ENCODE measurements at regions not wholly inside any gene's neighbourhood (a gene's known extent, or its start where the extent isn't known, plus 50 kb on each side); places are given as distances from the start of the nearest gene placed in this dataset.

DNA sequence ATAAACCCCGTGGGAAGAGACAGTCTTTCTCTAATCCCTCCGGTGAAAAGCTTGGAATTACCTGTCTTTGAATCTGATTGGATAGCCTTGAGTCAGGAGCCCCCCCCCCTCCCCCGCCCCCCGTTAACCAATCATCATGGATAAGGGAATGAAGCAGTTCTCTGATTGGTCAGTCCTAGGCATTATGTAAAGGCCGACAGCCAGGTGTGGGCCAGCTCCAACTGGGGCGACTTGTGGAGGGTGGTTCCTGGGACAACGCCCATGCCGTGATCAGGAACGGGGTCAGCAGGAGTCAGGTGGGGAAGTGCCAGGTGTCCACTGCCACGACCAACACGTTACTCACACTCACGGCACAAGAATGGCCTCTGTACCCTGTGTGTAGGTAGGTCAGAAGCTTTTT is 406.8 kb upstream of the SULF2 start:
- H3K27me3 ChIP-seq (ENCODE audit: insufficient read depth, low read depth, severe bottlenecking), result no peaks in the 10 kb centered on the region
- no peaks in the 10 kb centered on the region for H3K36me3 ChIP-seq
- H3K4me3 ChIP-seq (ENCODE audit: low read depth, low read length), result no peak overlapping the region
- no peak overlapping the region for H3K27ac ChIP-seq
- no peaks in the 10 kb centered on the region for H3K9me3 ChIP-seq (ENCODE audit: severe bottlenecking)
- DNase-seq, result no peak
- TF ChIP-seq, protein P1, sequence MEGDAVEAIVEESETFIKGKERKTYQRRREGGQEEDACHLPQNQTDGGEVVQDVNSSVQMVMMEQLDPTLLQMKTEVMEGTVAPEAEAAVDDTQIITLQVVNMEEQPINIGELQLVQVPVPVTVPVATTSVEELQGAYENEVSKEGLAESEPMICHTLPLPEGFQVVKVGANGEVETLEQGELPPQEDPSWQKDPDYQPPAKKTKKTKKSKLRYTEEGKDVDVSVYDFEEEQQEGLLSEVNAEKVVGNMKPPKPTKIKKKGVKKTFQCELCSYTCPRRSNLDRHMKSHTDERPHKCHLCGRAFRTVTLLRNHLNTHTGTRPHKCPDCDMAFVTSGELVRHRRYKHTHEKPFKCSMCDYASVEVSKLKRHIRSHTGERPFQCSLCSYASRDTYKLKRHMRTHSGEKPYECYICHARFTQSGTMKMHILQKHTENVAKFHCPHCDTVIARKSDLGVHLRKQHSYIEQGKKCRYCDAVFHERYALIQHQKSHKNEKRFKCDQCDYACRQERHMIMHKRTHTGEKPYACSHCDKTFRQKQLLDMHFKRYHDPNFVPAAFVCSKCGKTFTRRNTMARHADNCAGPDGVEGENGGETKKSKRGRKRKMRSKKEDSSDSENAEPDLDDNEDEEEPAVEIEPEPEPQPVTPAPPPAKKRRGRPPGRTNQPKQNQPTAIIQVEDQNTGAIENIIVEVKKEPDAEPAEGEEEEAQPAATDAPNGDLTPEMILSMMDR (IDR thresholded peaks at IDR 0.05; ENCODE audit: low read depth, low read length), result no peak

DNA sequence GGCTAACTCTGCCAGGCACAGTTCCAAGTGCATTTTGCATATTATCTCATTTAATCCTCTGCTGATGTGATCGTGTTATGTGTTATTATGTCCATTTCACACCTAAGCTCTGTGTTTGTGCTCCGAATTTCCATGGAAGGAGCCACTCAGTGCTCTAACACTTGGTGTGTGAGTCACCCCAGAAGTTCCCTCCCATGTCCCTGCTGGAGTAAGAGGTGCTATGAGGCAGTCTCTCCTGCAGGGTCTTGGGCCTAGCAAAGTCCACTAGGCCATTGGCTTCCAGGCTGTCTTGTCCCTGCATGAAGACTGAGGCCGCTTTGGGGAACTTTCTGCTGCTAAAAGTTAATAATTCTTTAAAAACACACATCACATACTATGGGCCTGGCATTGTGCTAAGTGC is 405.9 kb upstream of the SULF2 start:
- H3K27ac ChIP-seq, result peak overlapping the region; percentile 54
- H3K9me3 ChIP-seq (ENCODE audit: severe bottlenecking), result no peaks in the 10 kb centered on the region
- TF ChIP-seq, protein P1 (IDR thresholded peaks at IDR 0.05; ENCODE audit: low read depth, low read length), result no peak
- DNase-seq, result no peak
- no peak overlapping the region; the same call in 1 of the 2 replicates for H3K4me3 ChIP-seq (ENCODE audit: low read depth, low read length)
- H3K36me3 ChIP-seq, result no peaks in the 10 kb centered on the region
- no peaks in the 10 kb centered on the region for H3K27me3 ChIP-seq (ENCODE audit: insufficient read depth, low read depth, severe bottlenecking)

DNA sequence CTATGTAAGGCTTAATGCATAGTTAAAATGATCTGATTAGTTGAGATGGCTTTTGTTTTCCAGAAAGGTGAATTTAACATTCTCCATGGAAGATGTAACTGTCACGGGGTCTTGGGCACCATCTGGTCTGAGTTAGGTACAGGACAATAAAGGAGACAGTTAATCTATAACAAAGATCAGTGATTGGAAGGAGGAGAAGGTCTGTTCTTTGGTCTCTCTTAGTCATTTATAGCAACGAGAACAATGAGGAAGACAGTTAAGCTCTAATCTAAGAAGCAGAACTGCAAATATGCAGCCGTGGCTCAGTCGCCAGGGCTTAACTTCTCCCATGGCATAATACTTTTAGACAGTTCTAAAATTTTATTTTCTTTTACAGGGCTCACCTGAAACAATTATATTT is 405.5 kb upstream of the SULF2 start:
- H3K27ac ChIP-seq, result peak overlapping the region; percentile 54
- TF ChIP-seq, protein P1 (IDR thresholded peaks at IDR 0.05; ENCODE audit: low read depth, low read length), result no peak
- DNase-seq, result peak; percentile 53

DNA sequence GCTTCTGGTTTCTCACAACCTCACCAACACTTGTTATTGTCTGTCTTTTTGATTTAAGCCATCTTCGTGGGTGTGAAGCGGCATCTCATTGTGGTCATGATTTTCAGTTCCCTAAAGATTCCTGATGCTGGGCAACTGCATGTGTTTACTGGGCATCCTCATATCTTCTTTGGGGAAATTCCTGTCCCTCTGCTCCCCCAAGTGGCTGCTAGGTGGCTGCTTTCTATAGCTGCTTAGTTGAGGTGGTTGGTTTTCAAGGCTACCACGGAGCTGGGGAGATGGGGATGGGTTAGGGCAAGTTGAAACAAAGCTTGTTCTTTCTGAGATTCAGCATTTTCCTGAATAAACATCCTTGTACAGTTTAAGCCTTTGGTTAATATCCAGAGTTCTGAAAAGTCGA is 403.9 kb upstream of the SULF2 start:
- TF ChIP-seq, protein P1 (IDR thresholded peaks at IDR 0.05; ENCODE audit: low read depth, low read length), result peak; percentile 64
- no peak overlapping the region for H3K27ac ChIP-seq
- no peaks in the 10 kb centered on the region for H3K27me3 ChIP-seq (ENCODE audit: insufficient read depth, low read depth, severe bottlenecking)
- H3K36me3 ChIP-seq, result no peaks in the 10 kb centered on the region
- no peaks in the 10 kb centered on the region for H3K9me3 ChIP-seq (ENCODE audit: severe bottlenecking)
- H3K4me3 ChIP-seq (ENCODE audit: low read depth, low read length), result no peak overlapping the region
- peak; percentile 58 for DNase-seq

More for the DNA sequence above, 405.5 kb upstream of the SULF2 start:
- no peaks in the 10 kb centered on the region for H3K36me3 ChIP-seq
- no peak overlapping the region for H3K4me3 ChIP-seq (ENCODE audit: low read depth, low read length)
- H3K27me3 ChIP-seq (ENCODE audit: insufficient read depth, low read depth, severe bottlenecking), result no peaks in the 10 kb centered on the region
- H3K9me3 ChIP-seq (ENCODE audit: severe bottlenecking), result no peaks in the 10 kb centered on the region

DNA sequence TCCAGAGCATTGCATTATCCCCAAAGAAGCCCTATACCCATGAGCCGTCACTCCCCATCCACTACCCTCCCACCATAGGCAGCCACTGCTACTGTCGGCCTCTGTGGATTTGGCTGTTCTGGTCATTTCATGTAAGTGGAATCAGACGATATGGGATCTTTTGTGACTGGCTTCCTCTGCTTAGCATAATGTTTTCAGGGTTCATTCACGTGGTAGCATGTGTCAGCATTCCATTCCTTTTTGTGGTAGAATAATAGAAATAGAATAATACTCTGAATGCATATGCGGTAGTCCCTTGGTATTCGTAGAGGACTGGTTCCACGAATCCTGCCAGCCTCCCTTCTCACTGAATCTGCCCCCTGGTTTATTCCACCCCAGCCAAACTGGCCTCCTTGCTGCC is 402.6 kb upstream of the SULF2 start:
- no peak overlapping the region for H3K27ac ChIP-seq
- no peaks in the 10 kb centered on the region for H3K36me3 ChIP-seq
- TF ChIP-seq, protein P1 (IDR thresholded peaks at IDR 0.05; ENCODE audit: low read depth, low read length), result no peak
- no peaks in the 10 kb centered on the region for H3K9me3 ChIP-seq (ENCODE audit: severe bottlenecking)
- H3K4me3 ChIP-seq (ENCODE audit: low read depth, low read length), result no peak overlapping the region
- DNase-seq, result no peak
- no peaks in the 10 kb centered on the region for H3K27me3 ChIP-seq (ENCODE audit: insufficient read depth, low read depth, severe bottlenecking)

DNA sequence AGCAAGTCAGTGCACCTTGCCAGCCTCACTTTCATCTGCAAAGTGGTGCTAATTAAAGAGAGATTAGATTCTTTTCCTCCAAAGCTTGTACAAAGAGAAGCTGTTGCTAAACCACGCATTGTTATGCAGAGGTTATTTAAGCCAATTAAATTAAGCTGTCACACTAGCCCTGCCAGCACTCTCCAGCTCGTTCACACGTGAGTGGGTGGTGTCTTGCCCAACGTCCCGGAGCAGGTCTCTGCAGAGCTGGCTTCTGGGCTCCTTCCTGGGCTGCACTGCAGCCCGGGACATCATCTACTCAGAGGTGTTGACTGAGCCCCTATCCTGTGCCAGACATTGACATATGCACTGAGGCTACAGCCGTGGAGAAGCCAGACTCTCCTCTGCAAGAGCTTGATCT is 401.6 kb upstream of the SULF2 start:
- H3K9me3 ChIP-seq (ENCODE audit: severe bottlenecking), result no peaks in the 10 kb centered on the region
- H3K36me3 ChIP-seq, result no peaks in the 10 kb centered on the region
- H3K27me3 ChIP-seq (ENCODE audit: insufficient read depth, low read depth, severe bottlenecking), result no peaks in the 10 kb centered on the region
- DNase-seq, result no peak
- no peak overlapping the region for H3K27ac ChIP-seq
- H3K4me3 ChIP-seq (ENCODE audit: low read depth, low read length), result no peak overlapping the region
- TF ChIP-seq, protein P1 (IDR thresholded peaks at IDR 0.05; ENCODE audit: low read depth, low read length), result no peak

All from WERI-Rb-1 (cell line).